Karpas-422 (cell line): ENCODE measurements at regions not wholly inside any gene's neighbourhood (a gene's known extent, or its start where the extent isn't known, plus 50 kb on each side); places are given as distances from the start of the nearest gene placed in this dataset. TPM values are rescaled to one million over a fixed set of nuclear protein-coding genes. Genes with fewer than 3 reads are reported as not detected.

Source experiments
- DNase-seq: peaks from one replicate; pipeline ENCODE4 v3.0.0-alpha.2; 2015
- H2AFZ ChIP-seq: fragments of 200-600 bp; sonication (generic); 2 replicates; pipeline ENCODE4 v1.6.1; 2014; ENCODE audit warnings: antibody characterized with exemption, low read length, mixed read lengths
- H3K27ac ChIP-seq: fragments of 200-600 bp; sonication (generic); 2 replicates; pipeline ENCODE4 v1.5.1; 2014; ENCODE audit warnings: mild to moderate bottlenecking, low read length, moderate library complexity
- H3K27me3 ChIP-seq: fragments of 200-600 bp; sonication (generic); 2 replicates; pipeline ENCODE4 v1.6.1; 2014; ENCODE audit warnings: low read length, mixed read lengths
- H3K36me3 ChIP-seq: fragments of 200-600 bp; sonication (generic); 2 replicates; pipeline ENCODE4 v1.6.1; 2014; ENCODE audit warnings: low read length, mixed read lengths; ENCODE audit not compliant: insufficient read depth
- H3K4me1 ChIP-seq: fragments of 200-600 bp; sonication (generic); 2 replicates; pipeline ENCODE4 v1.6.1; 2014; ENCODE audit warnings: mild to moderate bottlenecking, low read length, mixed read lengths
- H3K4me2 ChIP-seq: fragments of 200-600 bp; sonication (generic); 2 replicates; pipeline ENCODE4 v1.6.1; 2014; ENCODE audit warnings: low read length, low read depth, mild to moderate bottlenecking; ENCODE audit not compliant: poor library complexity, severe bottlenecking
- H3K4me3 ChIP-seq: fragments of 200-600 bp; sonication (generic); 2 replicates; pipeline ENCODE4 v1.5.1; 2014; ENCODE audit warnings: mild to moderate bottlenecking, antibody characterized with exemption, low read length, mixed read lengths
- H3K79me2 ChIP-seq: fragments of 200-600 bp; sonication (generic); 2 replicates; pipeline ENCODE4 v1.6.1; 2014; ENCODE audit warnings: mild to moderate bottlenecking, low read length, mixed read lengths
- H3K9ac ChIP-seq: fragments of 200-600 bp; sonication (generic); 2 replicates; pipeline ENCODE4 v1.6.0; 2014; ENCODE audit warnings: low read length
- H3K9me2 ChIP-seq: fragments of 200-600 bp; sonication (generic), shearing (Covaris generic); replicated peaks from 2 replicates; pipeline ENCODE4 v1.6.0; 2014; ENCODE audit warnings: mild to moderate bottlenecking, low read length, moderate library complexity; ENCODE audit not compliant: insufficient read depth
- H3K9me3 ChIP-seq: fragments of 300-700, 200-600 bp; sonication (generic); 2 replicates; pipeline ENCODE4 v1.6.1; 2014; ENCODE audit warnings: low read length, mixed read lengths
- H4K20me1 ChIP-seq: fragments of 200-600 bp; sonication (generic); 2 replicates; pipeline ENCODE4 v1.6.1; 2014; ENCODE audit warnings: mild to moderate bottlenecking, antibody characterized with exemption, low read length, low read depth; ENCODE audit not compliant: insufficient read depth
- small RNA-seq: library from RNA; depleted of rRNA; stranded (forward); fragments of <200 nt; gene quantifications from one replicate; pipeline ENCODE3, GENCODE V24; 2014

- no peak overlapping the region for H3K9ac ChIP-seq
- H3K27me3 ChIP-seq, result no peaks in the 10 kb centered on the region
- no peak overlapping the region for H3K4me3 ChIP-seq
- no peak overlapping the region for H3K4me2 ChIP-seq
- H3K4me1 ChIP-seq, result no peaks in the 10 kb centered on the region
- no peaks in the 10 kb centered on the region for H3K79me2 ChIP-seq
- H3K9me3 ChIP-seq, result no peaks in the 10 kb centered on the region
- no peaks in the 10 kb centered on the region for H3K9me2 ChIP-seq
- no peak overlapping the region for H3K27ac ChIP-seq
- no peak for DNase-seq
- no peaks in the 10 kb centered on the region for H3K36me3 ChIP-seq
- H4K20me1 ChIP-seq, result no peaks in the 10 kb centered on the region
- no peak overlapping the region for H2AFZ ChIP-seq
These were observed 61.0 kb upstream of the AGBL1 start for GRCh38 chr15:86018679-86019078.

GRCh38 chr15:86021281-86022264 is 58.1 kb upstream of the AGBL1 start:
- Histone ChIP-seq H3K9me3 (no peaks in the 10 kb centered on the region), H3K36me3 (no peaks in the 10 kb centered on the region), H3K27me3 (no peaks in the 10 kb centered on the region), H3K4me1 (no peaks in the 10 kb centered on the region), H3K9ac (no peak overlapping the region), H3K9me2 (no peaks in the 10 kb centered on the region), H3K4me2 (no peak overlapping the region), H4K20me1 (no peaks in the 10 kb centered on the region), H3K4me3 (no peak overlapping the region), H3K27ac (no peak overlapping the region), H2AFZ (no peak overlapping the region), H3K79me2 (no peaks in the 10 kb centered on the region)
- no peak for DNase-seq

GRCh38 chr15:86028961-86029360 is 50.7 kb upstream of the AGBL1 start:
- Histone ChIP-seq H3K9me2 (no peaks in the 10 kb centered on the region), H3K4me3 (no peak overlapping the region), H3K27ac (no peak overlapping the region), H3K79me2 (no peaks in the 10 kb centered on the region), H3K9ac (no peak overlapping the region), H3K4me2 (no peak overlapping the region), H2AFZ (no peak overlapping the region), H4K20me1 (no peaks in the 10 kb centered on the region), H3K9me3 (no peaks in the 10 kb centered on the region), H3K4me1 (no peaks in the 10 kb centered on the region), H3K36me3 (no peaks in the 10 kb centered on the region), H3K27me3 (no peaks in the 10 kb centered on the region)
- no peak for DNase-seq

Small RNA genes in the stretch of these regions (small RNA-seq; reads per million reads assigned to genes)
- gene AC104229.1, result not detected
